Ascending aorta (tissue), 2 donors: ENCODE measurements at regions not wholly inside any gene's neighbourhood (a gene's known extent, or its start where the extent isn't known, plus 50 kb on each side); places are given as distances from the start of the nearest gene placed in this dataset.

Source experiments
- DNase-seq, 2 donors: peaks; one replicate each; pipeline ENCODE4 v3.0.0-alpha.2; 2019; ENCODE audit warnings: low spot score in 2 of 2
- H3K27ac ChIP-seq, 2 donors: fragments of 200-600 bp; sonication (generic); one replicate each; pipeline ENCODE4 v1.5.1; 2016 to 2017; ENCODE audit warnings: mild to moderate bottlenecking in 1 of 2
- H3K27me3 ChIP-seq: fragments of 200-600 bp; sonication (generic); one replicate; pipeline ENCODE4 v1.5.1; 2017
- H3K36me3 ChIP-seq, 2 donors: fragments of 200-600 bp; sonication (generic); one replicate each; pipeline ENCODE4 v1.5.1; 2016
- H3K4me1 ChIP-seq, 2 donors: fragments of 200-600 bp; sonication (generic); one replicate each; pipeline ENCODE4 v1.5.1; 2016 to 2017; ENCODE audit warnings: mild to moderate bottlenecking in 1 of 2
- H3K4me3 ChIP-seq, 2 donors: fragments of 200-600 bp; sonication (generic); one replicate each; pipeline ENCODE4 v1.5.1; 2016 to 2017; ENCODE audit warnings: mild to moderate bottlenecking in 1 of 2
- H3K9me3 ChIP-seq, 2 donors: fragments of 200-600 bp; sonication (generic); one replicate each; pipeline ENCODE4 v1.5.1; 2016
- intact Hi-C: fragments of 100-400 bp; cut with DNase I; formaldehyde crosslinking; loops from one replicate; pipeline ENCODE4 v1.15.1; 2023
- TF ChIP-seq, protein P1 (sequence below), 3 experiments: fragments of 200-600 bp in 2 of 3; fragments of 450-650 bp in 1 of 3; sonication (generic) in 2 of 3; IDR thresholded peaks; one replicate each; pipeline ENCODE4 v1.5.1; 2016 to 2019; ENCODE audit warnings: antibody characterized with exemption in 3 of 3, mild to moderate bottlenecking in 1 of 3, moderate library complexity in 1 of 3

DNA sequence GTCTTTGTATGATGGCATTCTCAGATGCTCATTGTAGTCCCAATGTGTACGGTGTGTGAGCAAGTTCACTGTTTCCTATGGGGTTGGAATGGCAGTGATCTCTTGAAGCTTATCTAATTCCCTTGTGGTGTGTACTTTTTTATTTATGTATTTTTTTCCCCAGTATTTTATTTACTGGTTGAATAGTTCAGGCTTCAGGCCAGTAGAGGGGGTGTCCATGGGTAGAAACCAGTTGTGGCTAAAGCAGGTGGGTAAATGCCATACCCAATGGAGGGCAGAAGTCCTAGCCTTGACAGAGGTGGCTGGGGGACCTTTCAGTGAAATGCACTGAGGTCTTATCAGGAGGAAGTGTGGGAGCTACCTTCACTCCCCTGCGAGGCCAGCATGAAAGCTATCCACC, 351.4 kb upstream of the CWC22 start:
- H3K4me3 ChIP-seq: no peak overlapping the region
- H3K27me3 ChIP-seq: no peaks in the 10 kb centered on the region
- intact Hi-C loops: no loop called here
- no peak for DNase-seq
- no peaks in the 10 kb centered on the region for H3K9me3 ChIP-seq
- no peak overlapping the region for H3K27ac ChIP-seq
- TF ChIP-seq, protein P1, sequence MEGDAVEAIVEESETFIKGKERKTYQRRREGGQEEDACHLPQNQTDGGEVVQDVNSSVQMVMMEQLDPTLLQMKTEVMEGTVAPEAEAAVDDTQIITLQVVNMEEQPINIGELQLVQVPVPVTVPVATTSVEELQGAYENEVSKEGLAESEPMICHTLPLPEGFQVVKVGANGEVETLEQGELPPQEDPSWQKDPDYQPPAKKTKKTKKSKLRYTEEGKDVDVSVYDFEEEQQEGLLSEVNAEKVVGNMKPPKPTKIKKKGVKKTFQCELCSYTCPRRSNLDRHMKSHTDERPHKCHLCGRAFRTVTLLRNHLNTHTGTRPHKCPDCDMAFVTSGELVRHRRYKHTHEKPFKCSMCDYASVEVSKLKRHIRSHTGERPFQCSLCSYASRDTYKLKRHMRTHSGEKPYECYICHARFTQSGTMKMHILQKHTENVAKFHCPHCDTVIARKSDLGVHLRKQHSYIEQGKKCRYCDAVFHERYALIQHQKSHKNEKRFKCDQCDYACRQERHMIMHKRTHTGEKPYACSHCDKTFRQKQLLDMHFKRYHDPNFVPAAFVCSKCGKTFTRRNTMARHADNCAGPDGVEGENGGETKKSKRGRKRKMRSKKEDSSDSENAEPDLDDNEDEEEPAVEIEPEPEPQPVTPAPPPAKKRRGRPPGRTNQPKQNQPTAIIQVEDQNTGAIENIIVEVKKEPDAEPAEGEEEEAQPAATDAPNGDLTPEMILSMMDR (IDR thresholded peaks at IDR 0.05): no peak
- no peaks in the 10 kb centered on the region for H3K36me3 ChIP-seq
- no peaks in the 10 kb centered on the region for H3K4me1 ChIP-seq

DNA sequence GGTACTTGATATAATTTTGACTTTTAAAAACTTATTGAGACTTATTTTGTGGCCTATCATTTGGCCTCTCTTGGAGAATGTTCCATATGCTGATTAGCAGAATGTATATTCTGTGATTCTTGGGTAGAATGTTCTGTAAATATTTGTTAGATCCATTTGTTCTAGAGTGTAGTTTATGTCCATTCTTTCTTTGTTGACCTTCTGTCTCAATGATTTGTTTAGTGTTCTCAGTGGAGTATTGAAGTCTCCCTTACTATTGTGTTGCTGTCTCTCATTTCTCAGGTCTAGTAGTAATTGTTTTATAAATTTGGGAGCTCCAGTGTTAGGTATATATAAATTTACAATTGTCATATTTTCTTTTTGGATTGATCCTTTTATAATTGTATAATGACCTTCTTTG, 349.6 kb upstream of the CWC22 start:
- no peaks in the 10 kb centered on the region for H3K36me3 ChIP-seq
- no peak for DNase-seq
- intact Hi-C loops: no loop called here
- TF ChIP-seq, protein P1 (IDR thresholded peaks at IDR 0.05): no peak
- no peaks in the 10 kb centered on the region for H3K4me1 ChIP-seq
- H3K4me3 ChIP-seq: no peak overlapping the region
- no peaks in the 10 kb centered on the region for H3K9me3 ChIP-seq
- no peak overlapping the region for H3K27ac ChIP-seq
- H3K27me3 ChIP-seq: no peaks in the 10 kb centered on the region

DNA sequence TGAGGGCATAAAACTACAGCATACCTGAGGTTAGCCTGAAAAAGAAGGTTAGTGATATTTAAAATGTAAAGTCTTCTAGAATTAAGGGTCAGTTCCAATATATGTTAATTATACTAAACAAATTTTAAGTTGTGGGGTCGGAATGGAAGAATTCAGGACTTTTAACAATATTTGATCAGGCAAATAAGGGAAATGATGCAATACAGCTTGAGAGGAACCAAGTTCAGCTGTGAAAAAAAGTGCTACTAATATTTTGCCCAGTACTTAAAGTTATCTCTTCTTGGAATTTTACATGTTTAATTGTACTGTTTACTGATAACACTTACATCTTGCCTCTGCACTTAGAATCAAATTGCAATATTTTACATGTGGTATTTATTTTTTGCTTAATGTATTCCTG, 345.5 kb upstream of the CWC22 start:
- H3K9me3 ChIP-seq: no peaks in the 10 kb centered on the region
- H3K4me3 ChIP-seq: no peak overlapping the region
- no peaks in the 10 kb centered on the region for H3K27me3 ChIP-seq

DNA sequence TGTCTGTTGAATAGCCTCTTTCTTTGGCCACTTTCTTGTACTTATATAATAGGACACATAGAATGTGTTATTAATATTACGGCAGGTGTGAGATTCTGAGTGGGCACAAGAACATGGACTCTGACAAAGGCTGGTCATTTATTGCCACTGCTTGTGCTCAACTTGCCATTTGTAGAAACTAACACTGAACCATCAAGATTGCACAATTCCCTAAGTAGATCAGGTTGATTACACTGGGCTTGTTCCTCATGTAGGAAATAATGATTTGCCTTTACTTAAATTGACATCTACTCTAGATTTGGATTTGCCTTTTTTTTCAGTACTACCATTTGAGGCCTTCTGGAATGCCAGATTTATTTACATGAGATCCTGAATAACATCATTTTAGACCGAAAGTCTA, 342.7 kb upstream of the CWC22 start:
- TF ChIP-seq, protein P1 (IDR thresholded peaks at IDR 0.05): no peak
- no peak overlapping the region for H3K27ac ChIP-seq
- H3K4me3 ChIP-seq: no peak overlapping the region
- no peak for DNase-seq
- no peaks in the 10 kb centered on the region for H3K36me3 ChIP-seq
- no peaks in the 10 kb centered on the region for H3K4me1 ChIP-seq
- H3K9me3 ChIP-seq: no peaks in the 10 kb centered on the region
- H3K27me3 ChIP-seq: no peaks in the 10 kb centered on the region
- intact Hi-C loops: no loop called here

More for the DNA sequence above, 345.5 kb upstream of the CWC22 start:
- no peak for DNase-seq
- intact Hi-C loops: no loop called here
- Histone ChIP-seq H3K27ac (no peak overlapping the region), H3K36me3 (no peaks in the 10 kb centered on the region), H3K4me1 (no peaks in the 10 kb centered on the region)
- TF ChIP-seq, protein P1 (IDR thresholded peaks at IDR 0.05): no peak

DNA sequence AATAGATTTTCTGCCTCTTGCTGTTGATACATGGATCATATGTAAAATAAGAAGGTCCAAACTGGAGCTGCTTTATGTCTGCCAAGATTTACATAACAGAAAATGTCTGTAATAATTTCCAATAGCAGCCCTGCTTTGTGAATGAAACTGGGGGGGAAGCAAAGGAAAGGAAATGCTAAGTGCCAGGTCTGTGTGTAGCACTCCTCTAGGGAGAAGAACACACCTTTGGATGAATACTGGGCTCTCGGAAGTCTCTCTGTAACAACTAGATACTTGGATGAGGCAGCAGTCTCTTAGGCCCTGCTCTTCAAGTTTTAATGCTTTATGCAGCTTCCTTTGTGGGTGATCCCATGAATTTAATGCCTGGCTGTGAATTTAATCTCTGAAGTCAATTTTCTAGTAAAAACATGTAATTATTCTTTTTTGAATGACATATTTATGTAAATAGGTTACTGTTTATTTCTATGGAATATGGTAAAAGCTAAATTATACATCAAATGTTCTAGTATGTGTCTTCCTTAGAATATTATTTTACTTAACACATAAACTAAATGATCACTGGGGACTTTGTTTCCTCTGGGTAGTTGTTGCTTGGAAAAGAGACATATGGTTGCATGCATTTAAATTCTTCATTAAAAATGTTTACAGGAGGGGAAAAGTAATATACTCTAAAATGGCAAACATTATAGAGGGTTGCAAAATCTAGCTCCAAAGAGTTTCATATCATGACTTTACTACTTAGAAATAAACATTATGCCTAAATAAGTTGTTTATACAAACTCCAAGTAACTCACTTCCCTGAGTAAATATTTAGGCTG, 336.6 kb upstream of the CWC22 start:
- TF ChIP-seq, protein P1 (IDR thresholded peaks at IDR 0.05): no peak
- no peak for DNase-seq
- Histone ChIP-seq H3K27me3 (no peaks in the 10 kb centered on the region), H3K9me3 (no peaks in the 10 kb centered on the region), H3K36me3 (no peaks in the 10 kb centered on the region), H3K4me1 (no peaks in the 10 kb centered on the region), H3K27ac (no peak overlapping the region), H3K4me3 (no peak overlapping the region)
- intact Hi-C loops: no loop called here
